Suprapubic skin (tissue), 3 donors: ENCODE measurements at regions not wholly inside any gene's neighbourhood (a gene's known extent, or its start where the extent isn't known, plus 50 kb on each side); places are given as distances from the start of the nearest gene placed in this dataset.

ENCODE experiments used
- POLR2A ChIP-seq, 2 donors: fragments of 450-650 bp; IDR thresholded peaks; one replicate each; pipeline ENCODE4 v1.6.1; 2017; ENCODE audit warnings: antibody characterized with exemption in 2 of 2, mild to moderate bottlenecking in 2 of 2, moderate library complexity in 2 of 2
- TF ChIP-seq, protein P1 (sequence below), 2 donors: fragments of 200-600 bp in 1 of 2; fragments of 450-650 bp in 1 of 2; sonication (generic) in 1 of 2; IDR thresholded peaks; one replicate each; pipeline ENCODE4 v1.5.1; 2016 to 2019; ENCODE audit warnings: antibody characterized with exemption in 2 of 2, mild to moderate bottlenecking in 1 of 2, moderate library complexity in 1 of 2

DNA sequence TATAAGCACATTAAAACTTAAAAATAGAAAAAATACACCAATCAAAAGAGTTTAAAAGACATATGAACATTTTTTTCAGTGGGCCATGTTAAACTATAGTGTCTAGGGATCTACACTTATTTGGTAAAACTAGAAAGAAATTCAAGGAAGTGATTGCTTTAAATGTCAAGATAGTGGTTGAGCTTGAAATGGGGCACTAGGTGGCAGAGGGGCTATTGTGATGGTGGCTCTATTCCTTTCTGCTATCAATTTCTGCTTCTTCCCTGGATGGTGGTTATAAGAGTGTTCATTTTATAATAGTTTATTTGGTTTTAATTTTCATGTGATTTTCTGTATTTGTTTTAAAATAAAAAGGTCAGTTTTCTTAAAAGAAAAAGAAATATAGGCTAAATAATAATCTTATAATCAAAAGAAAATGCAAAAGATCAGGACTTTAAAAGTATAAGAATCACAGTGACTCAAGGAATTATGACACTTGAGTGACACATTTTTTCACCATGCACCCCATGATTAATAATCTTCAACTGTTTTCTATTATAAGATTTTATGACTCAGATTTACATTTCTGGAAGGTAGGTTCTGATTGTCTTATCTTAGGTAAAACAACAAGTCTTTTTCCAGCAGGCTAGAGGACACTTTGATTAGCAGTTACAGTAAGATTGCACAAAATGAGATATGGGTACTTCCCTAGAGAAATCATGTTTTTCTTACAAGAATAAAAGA is 137.5 kb downstream of the FSCB start:
- TF ChIP-seq, protein P1, sequence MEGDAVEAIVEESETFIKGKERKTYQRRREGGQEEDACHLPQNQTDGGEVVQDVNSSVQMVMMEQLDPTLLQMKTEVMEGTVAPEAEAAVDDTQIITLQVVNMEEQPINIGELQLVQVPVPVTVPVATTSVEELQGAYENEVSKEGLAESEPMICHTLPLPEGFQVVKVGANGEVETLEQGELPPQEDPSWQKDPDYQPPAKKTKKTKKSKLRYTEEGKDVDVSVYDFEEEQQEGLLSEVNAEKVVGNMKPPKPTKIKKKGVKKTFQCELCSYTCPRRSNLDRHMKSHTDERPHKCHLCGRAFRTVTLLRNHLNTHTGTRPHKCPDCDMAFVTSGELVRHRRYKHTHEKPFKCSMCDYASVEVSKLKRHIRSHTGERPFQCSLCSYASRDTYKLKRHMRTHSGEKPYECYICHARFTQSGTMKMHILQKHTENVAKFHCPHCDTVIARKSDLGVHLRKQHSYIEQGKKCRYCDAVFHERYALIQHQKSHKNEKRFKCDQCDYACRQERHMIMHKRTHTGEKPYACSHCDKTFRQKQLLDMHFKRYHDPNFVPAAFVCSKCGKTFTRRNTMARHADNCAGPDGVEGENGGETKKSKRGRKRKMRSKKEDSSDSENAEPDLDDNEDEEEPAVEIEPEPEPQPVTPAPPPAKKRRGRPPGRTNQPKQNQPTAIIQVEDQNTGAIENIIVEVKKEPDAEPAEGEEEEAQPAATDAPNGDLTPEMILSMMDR (IDR thresholded peaks at IDR 0.05): no peak
- no peak for TF ChIP-seq POLR2A (IDR thresholded peaks at IDR 0.05)
